HG03097 (cell line): ENCODE measurements at regions not wholly inside any gene's neighbourhood (a gene's known extent, or its start where the extent isn't known, plus 50 kb on each side); places are given as distances from the start of the nearest gene placed in this dataset.

Experiments used
- ATAC-seq: cut with Tn5 transposase; IDR thresholded peaks from one replicate; pipeline ENCODE4 v1.9.1; 2021; ENCODE audit not compliant: unreplicated experiment, low FRiP score

DNA sequence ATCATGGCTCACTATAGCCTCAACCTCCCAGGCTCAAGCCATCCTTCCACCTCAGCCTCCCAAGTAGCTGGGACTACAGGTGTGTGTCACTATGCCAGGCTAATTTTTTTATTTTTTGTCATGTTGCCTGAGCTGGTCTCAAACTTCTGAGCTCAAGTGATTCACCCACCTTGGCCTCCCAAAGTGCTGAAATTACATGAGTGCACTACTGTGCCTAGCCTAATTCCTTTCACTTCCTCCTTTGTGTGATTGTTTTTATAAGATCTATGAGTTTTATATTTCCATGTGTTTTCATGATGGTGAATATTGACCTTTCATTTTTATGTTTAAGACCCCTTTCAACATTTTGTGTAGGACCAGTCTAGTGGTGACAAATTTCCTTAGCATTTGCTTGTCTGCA lies 55.2 kb upstream of the IL12B start:
- ATAC-seq, result no peak

GRCh38 chr5:159386028-159386711 lies 55.9 kb upstream of the IL12B start:
- no peak for ATAC-seq

GRCh38 chr5:159392871-159393270 lies 62.6 kb upstream of the IL12B start:
- ATAC-seq, result no peak

DNA sequence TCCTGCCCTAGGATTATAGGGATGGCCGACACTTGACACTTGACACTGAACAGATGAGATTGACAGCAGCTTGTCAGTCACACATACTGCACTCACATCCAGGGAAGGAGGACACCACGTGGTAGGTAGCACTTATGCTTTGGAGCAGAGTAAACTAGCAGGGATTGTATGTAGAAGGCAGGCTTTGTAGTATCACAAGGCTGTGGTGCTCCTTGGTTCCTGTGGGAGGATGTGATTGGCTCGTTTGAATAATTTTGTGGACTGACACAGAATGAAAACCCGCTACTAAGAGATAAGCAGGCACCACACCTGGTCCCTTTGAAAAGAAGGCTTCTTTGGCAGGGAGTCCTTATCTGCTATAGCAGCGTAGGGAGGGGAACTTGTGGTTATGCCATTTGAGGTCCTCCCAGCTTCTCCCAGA lies 63.6 kb upstream of the IL12B start:
- ATAC-seq, result no peak

DNA sequence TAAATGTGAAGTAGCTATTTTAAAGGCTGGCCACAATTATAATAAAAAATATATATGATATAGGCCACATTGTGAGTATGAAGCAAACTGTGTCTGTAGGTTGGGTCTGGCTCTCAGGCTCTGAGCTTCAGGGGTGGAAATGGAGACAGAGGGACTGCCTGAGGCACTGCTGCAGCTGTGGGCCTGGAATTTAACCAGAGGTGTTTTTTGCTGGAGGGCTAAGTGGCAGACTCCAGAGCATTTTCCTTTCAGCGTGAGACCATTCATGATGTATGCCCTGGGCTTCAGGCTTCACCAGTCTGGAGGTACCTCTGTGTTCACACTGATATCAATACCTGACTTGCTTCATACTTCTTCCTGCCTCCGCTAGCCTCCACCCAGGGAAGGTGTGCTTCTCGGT lies 64.9 kb upstream of the IL12B start:
- no peak for ATAC-seq

DNA sequence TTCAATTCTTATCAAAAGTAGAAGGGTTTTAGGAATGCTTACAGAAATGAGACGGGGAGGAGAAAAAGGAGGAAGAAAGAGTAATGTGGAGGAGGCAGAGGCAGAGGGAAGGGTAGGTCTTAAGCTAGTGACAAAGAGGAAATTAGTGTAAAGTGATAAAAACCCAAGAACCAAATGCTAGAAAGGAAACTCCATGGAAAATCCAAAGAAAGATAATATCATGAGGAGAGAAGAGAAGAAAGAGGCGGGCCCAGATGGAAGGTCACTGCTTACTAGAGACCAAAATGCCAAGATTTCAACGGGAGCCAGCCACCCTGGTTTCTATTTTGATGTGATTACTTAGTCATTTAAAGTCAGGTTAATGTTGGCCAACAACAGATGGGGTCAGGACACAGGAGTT lies 68.6 kb upstream of the IL12B start:
- no peak for ATAC-seq

GRCh38 chr5:159400476-159400875 lies 70.2 kb upstream of the IL12B start:
- ATAC-seq, result no peak

DNA sequence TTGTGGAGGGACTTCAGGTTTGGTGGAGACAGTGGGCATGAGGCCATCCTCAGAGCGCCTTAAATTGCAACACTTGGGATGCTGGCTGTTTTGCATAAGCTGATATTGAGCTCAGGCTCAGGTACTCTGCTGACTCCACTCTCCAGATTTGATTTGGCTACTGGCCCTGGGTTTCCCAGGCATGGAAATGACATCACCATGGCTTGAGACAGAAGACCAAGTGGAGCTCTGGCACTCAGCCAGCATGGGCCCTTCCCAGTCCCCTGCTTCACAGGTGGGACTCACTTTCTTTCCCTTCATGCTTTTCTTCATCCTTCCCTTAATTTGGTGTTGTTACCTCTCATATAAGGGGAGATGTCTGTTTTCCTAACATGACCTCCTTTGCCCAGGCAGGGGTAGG lies 72.0 kb upstream of the IL12B start:
- ATAC-seq, result no peak

DNA sequence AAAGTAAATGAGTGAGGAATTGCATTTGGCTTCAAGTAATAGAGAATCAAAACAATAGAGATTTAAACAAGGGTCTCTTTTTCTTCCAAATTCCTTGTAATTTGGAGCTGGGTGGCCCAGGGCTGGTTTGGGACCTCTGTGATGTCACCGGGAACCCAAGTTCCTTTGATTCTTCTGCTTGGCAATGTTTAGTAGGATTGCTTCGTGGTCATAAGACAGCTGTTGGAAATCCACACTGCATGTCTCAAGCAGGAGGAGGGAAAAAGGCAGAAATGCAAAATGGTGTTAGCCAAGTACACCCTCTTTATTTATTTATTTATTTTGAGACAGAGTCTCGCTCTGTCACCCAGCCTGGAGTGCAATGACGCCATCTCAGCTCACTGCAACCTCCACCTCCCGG lies 72.6 kb upstream of the IL12B start:
- no peak for ATAC-seq

- ATAC-seq, result no peak
Measured at GRCh38 chr5:159403906-159404681, 73.8 kb upstream of the IL12B start.

- peak; percentile 54 for ATAC-seq
Measured at GRCh38 chr5:159405611-159406031, 75.3 kb upstream of the IL12B start.

DNA sequence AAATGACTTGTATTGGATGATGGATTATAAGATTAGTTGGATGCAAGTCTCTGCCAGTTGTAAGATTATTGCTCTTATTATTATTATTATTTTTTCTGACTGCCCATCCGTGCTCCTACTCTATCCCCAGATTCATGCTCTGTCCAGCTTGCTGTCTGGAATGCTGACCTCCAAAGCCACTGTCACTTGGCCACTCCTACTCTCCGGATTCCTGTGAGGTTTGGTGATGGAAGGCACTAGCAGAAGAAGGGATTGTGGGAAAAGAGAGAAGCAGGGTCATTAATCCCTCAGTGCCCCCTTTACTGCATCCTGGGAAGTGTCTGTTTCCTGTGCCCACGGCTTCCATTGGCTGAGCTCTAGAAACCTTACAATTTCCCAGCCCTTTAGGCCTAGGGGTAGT lies 76.3 kb upstream of the IL12B start:
- no peak for ATAC-seq

DNA sequence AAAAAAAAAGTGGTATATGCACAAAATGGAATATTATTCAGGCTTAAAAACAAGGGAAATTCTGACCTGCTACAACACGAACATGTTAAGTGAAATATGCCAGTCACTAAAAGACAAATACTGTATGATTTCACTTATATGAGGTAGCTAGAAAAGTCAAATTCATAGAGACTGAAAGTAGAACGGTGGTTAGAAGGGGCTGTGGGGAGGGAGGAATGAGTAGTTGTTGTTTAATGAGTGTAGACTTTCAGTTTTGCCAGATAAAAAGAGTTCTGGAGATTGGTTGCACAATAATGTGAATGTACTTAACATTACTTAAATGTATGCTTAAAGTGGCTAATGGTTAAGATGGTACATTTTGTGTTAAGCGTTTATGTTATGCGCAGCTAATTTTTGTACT lies 79.5 kb upstream of the IL12B start:
- ATAC-seq, result peak; percentile 50

GRCh38 chr5:159410480-159410879 lies 80.2 kb upstream of the IL12B start:
- no peak for ATAC-seq

DNA sequence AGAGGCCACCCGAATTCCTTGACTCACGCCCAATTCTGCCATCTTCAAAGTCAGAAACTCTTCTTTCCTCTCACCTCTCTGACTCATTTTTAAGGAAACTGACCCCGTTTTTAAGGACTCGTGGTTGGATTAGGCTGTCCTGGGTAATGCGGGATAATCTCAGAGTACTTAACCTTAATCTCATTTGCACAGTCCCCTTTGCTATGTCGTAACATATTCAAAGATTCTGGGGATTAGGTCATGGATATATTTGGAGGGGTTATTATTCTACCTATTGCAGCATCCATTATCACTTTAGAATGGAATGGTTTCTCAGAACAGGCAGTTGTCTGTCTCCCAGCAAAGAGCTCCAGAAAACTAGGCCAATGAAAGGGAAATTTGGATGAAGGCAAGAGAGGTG lies 80.8 kb upstream of the IL12B start:
- no peak for ATAC-seq

- peak; percentile 83 for ATAC-seq
Measured at GRCh38 chr5:159412284-159413046, 82.2 kb upstream of the IL12B start.

GRCh38 chr5:159414021-159414420 lies 83.7 kb upstream of the IL12B start:
- no peak for ATAC-seq

DNA sequence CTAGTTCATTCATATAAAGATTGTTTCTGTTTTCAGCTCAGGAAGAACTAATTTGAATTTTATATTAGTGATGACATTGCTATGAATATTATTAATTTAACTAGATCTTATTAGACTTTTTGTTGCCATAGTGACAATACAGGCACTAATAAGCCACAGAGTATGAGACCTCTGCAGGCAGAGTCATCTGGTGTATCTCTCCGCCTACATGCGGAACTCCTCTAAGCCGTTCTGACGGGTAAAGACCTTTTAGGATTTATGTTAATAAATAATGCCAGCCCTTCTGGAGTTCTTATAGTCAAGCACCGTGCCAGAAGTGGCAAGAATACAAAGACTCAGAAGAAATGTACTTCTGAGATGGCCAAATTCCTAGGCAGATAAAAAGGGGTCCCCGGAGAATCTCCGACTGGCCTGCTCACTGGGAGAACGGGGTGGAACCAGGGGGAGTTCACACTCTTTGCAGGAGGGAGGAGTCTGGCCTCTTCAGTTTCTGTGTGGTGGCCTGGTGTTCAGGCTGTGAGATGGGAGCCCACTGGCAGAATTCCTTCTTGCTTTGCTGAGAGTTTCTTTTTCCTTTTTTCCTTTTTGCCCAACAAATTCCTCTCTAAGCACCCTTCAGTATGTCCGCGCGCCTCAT lies 85.1 kb upstream of the IL12B start:
- no peak for ATAC-seq

DNA sequence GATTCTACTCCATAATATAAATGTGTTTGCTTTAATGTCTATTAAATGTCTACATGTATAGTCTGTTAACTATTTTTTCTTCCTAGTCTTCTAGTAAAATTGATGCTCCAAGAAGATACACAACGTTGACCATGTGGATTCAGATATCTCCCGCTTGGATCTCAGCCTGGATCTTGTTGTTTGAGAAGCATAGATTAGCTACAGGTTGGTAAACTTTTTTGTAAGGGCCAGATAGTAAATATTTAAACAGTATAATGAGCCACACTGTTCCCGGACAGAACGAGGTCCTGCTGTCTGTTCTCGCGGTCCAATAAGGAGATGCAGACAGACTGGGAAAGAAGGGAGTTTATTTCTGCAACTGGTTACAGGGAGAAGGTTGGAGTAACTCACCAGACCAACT lies 86.2 kb upstream of the IL12B start:
- ATAC-seq, result no peak

- ATAC-seq, result no peak
Measured at GRCh38 chr5:159417170-159417569, 86.9 kb upstream of the IL12B start.

- no peak for ATAC-seq
Measured at GRCh38 chr5:159419576-159419975, 89.3 kb upstream of the IL12B start.
